ENCODE measurements at regions not wholly inside any gene's neighbourhood (a gene's known extent, or its start where the extent isn't known, plus 50 kb on each side); places are given as distances from the start of the nearest gene placed in this dataset.

DNA sequence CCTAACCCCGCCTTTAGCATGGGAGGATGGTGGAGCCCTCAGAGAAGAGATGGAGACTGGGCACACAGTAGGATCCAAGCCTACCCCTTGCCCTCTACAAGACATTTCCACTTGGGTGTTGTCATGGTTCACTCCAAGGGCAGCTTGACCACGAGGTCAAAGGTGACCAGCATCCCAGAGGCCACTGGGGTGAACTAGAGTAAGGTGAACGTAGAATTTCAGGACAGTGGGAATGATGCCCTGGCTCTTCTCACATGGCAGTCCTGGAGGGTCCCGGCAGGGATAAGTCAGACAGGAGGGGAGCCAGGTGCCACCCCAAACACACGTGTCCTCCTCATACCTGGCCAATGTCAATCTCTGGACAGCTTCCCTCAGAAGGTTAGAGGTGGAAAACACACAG is 274.2 kb upstream of the AGTR2 start:
- TF ChIP-seq CTCF (IDR thresholded peaks at IDR 0.05): no peak
- TF ChIP-seq POLR2A (IDR thresholded peaks at IDR 0.05; ENCODE audit: low read depth): no peak
- no peak for TF ChIP-seq EP300 (IDR thresholded peaks at IDR 0.05)
